ENCODE measurements at regions not wholly inside any gene's neighbourhood (a gene's known extent, or its start where the extent isn't known, plus 50 kb on each side); places are given as distances from the start of the nearest gene placed in this dataset.
"Not testable (repeated sequence)": the region's sequence is repeated elsewhere in the genome, so short reads cannot be mapped to it uniquely, and the experiment has no call there.

DNA sequence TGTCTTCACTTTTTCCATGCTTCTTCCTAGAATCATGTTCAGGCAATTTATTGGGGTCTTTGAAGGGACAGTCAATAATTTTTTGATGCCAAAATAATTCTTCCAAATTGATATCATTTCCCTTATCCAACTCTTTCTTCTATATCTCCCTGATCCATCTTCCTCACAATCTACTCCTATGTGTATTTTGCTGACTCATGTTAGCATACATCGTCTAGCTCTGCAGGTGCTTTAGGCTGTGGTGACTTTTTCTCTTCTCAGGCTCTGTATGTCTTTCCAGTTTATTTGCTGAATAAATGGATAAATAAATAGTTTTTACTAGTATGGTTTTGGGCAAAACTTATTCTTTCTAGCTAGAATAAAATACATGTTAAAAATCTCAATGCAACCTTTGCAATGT is 1650.9 kb upstream of the TMEFF2 start:
- no peak for DNase-seq (ENCODE audit: low spot score)
- no peak for ATAC-seq

DNA sequence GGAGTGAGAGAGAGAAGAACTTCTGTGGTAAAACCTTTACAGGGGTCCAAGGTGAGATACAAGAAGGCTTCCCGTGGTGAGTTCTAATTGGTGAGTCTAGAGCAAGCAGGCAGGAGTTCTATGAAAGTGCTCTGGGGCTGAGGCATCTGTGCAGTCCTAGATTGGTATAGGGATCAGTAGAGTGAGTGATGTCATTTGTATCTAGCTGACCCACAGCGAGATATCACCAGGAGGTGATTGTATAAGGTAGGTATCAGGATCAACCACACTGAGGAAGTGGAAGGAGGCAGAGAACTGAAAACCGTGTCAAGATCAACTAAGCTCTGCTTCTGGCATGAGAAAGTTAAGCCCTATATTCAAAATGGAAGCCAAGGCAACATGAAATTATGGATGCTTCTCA is 1648.9 kb upstream of the TMEFF2 start:
- ATAC-seq: no peak
- no peak for DNase-seq (ENCODE audit: low spot score)

DNA sequence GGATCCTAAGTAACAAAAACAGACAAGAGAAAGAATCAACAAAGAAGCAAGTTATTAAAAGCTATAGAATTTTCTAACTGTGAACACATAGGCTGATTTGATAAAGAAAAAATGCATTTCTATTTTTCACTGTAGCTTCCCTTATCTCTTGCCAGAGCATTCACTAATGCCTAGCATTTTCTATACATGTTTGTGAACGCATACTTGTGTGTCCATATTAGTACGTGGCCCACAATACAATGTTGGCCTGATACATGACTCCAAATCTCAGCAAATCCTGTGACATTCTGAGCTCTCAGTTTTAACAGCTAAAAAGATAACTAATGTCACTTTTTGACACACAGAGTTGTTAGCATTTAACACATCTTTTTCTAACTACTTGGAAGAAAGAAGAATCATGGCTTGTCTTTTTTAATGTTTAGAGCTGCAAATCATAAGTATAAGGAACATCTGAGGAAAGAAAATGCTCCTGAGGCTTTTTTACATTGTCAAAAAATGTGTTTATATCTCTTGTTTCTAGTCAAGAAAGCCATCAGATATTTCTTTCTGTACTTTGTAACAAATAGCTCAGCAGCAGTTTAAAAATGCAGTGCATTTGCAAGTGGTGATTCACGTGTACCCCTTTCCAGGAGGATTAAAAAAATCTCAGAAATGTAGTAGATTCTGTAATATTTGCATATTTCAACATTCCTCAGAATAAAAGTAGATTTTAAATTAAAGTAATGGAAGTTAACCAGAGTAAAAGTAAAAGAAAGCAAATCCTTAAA is 1646.8 kb upstream of the TMEFF2 start:
- DNase-seq (ENCODE audit: low spot score) (no peak), ATAC-seq (no peak)

DNA sequence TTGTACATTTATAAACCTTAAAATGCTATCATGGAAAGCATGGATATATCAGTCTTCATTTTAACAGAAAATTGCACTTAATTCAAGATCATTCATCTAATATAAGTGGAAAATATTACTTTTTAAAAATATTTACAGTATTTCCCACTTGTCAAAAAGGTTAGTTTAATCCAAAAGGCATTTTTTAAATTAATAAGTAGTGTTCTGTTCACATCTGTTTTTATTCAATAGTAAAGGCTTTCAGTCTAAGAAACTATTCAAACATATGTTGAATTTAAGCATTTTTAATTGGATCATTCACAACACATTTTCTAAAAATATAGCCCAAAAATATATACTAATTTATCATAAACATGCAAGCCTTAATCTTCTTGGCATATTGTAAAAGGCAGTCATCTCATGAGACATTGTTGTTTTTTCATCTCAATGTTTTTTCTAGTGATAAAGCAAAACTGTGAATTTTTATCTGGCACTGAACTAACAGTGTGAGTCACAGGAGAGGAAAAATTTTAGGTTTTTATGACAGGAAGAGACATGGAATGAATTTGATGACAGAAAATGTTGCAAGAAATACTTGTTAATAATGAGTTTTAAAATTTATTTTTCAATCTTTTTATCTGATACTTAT is 1642.5 kb upstream of the TMEFF2 start:
- DNase-seq (ENCODE audit: low spot score): no peak
- ATAC-seq: no peak

DNA sequence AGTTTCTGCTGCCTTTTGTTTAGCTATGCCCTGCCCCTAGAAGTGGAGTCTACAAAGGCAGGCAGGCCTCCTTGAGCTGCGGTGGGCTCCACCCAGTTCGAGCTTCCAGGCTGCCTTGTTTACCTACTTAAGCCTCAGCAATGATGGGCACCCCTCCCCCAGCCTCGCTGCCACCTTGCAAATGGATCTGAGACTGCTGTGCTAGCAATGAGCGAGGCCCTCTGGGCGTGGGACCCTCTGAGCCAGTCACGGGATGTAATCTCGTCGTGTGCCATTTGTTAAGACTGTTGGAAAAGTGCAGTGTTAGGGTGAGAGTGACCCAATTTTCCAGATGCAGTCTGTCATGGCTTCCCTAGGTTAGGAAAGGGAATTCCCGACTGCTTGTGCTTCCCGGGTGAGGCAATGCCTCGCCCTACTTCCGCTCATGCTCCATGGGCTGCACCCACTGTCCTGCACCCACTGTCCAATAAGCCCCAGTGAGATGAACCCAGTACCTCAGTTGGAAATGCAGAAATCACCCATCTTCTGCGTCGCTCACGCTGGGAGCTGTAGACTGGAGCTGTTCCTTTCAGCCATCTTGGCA is 1641.8 kb upstream of the TMEFF2 start:
- not testable (repeated sequence) for ATAC-seq

DNA sequence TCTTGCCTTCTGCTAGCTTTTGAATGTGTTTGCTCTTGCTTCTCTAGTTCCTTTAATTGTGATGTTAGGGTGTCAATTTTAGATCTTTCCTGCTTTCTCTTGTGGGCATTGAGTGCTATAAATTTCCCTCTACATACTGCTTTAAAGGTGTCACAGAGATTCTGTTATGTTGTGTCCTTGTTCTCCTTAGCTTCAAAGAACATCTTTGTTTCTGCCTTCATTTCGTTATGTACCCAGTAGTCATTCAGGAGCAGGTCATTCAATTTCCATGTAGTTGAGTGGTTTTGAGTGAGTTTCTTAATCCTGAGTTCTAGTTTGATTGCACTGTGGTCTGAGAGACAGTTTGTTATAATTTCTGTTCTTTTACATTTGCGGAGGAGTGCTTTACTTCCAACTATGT is 1639.2 kb upstream of the TMEFF2 start:
- not testable (repeated sequence) for DNase-seq (ENCODE audit: low spot score); ATAC-seq

More for the DNA sequence above, 1641.8 kb upstream of the TMEFF2 start:
- DNase-seq (ENCODE audit: low spot score): not testable (repeated sequence)

DNA sequence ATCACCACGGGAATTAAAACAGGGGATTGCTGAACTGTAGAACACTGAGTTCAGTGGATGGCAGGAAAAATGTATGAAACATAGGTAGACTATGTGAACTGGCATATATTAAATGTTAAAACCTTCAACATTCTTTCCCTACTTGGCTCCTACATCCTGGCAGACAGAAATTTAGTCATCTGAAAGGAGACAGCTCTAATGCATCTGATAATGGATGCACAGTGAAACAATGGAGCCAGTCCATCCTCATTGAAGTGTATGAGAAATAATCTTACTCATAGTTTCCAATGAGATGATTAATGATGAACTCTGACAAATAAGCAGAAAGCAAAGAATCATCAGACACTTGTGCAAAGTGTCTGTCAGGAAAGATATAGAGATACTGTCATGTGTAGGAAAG is 1629.7 kb upstream of the TMEFF2 start:
- ATAC-seq: no peak
- DNase-seq (ENCODE audit: low spot score): no peak

DNA sequence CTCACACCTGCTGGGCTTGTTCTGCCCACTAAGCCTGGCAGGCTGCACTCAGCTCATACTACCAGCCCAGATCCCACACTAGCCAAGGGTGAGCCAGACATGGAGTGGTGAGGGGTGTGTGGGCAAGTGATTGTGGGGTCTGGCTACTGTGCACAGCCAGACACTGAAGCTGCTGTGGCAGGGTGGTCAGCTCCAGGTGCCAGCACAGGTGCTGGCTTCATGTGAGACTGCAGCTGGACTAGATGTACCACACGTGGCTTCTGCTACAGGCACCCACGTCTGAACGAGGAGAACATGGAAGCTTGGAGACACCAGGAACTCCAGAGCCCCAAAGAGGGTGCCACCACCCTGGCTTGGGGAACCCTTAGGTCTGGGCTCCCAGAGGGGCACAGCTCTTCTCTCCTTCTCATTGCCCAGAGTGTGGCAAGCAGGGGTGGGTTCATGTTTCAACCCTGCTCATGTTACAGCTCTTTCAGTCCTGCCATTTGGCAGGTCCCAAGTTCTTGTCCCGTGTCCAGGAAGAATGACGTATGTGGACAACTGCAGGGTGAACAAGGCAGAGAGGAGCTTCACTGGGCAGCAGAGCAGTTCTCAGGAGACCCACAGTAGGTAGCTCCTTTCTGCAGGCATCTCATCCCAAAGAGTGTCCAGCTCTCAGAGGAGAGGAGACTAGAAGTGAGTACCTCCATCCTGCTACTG is 1624.2 kb upstream of the TMEFF2 start:
- no peak for DNase-seq (ENCODE audit: low spot score)
- ATAC-seq: no peak

DNA sequence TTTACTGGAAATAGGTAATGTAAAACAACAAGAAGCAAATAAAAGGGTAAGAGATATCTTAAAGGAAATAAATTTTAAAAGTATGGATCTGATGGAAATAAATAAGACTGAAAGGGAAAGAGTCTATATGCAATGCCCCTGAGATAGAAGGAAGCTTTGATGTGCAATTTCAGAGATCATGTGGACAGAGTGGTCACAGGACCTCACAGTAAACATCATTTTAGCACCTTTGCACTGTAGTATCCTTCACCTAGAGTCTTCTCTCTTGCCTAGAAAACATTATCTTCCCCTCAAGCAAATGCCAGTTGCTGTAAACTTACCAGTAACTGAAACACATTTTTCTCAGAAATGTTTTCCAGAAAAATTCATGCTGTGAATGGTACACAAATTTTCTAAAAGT is 1621.3 kb upstream of the TMEFF2 start:
- DNase-seq (ENCODE audit: low spot score) (no peak), ATAC-seq (no peak)

DNA sequence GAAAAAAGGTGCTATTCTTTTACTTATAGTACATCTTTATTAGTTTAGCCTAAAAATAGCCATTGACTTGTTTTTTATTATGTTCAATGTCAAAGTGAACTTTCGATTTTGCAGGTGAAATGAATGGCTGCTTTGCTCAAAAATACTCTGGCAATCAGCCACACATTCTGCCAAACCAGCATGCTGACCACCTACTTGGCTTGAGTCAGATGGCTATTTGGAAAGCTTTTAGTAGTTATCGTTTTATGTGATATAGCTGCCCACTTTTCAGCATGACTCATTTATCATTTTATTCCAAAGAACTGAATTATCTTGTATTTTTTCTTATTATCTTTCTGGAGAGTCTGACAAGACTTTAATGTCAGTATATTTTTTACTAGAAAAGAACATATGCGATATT is 1615.8 kb upstream of the TMEFF2 start:
- DNase-seq (ENCODE audit: low spot score) (no peak), ATAC-seq (no peak)

DNA sequence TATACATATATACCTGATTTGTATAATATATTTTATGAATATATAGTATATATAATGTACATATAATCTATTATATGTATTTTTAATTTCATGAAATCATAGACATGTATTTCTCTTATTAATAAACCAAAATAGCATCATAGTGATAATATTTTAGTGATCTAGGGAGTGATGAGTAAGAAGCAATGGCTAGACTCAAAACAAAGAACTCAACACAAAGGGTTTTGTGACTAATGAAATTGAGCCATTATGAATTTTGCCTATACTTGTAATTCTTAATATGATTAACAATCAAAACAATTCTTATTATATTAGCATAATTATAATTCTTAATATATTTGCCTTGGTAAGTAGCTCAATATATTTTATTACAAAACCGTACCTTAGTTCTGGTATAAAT is 1614.1 kb upstream of the TMEFF2 start:
- no peak for DNase-seq (ENCODE audit: low spot score)
- ATAC-seq: no peak

DNA sequence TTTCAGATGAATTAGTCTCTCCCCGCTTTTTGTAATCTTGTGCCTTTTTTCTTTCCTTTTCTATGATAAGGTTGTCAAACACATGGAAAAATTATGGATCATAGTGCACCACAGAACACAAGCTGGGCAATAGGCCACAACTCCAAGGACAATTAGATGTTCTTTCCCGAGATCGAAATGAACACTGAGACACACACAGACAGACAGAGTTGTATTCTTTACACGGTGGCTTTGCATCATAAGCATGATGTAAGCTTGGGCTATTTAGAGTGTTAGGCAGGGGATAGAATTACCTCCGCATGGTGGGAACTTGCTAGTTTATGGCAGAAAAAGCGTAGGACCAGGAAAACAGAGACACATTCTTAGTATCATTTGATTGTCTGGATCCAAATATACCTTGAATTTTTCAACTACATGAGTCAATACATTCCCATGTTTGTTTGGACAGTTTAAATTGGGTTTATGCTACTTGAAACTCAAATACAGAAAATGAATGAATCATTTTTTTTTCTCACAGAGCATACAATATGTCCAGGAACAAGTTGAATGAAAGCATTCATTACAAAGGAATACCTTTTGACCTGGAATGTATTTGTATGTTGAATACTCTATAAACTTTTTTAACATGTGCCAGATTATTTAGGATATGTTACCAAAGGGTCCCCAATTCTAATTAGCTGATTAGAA is 1611.5 kb upstream of the TMEFF2 start:
- DNase-seq (ENCODE audit: low spot score) (no peak), ATAC-seq (no peak)

DNA sequence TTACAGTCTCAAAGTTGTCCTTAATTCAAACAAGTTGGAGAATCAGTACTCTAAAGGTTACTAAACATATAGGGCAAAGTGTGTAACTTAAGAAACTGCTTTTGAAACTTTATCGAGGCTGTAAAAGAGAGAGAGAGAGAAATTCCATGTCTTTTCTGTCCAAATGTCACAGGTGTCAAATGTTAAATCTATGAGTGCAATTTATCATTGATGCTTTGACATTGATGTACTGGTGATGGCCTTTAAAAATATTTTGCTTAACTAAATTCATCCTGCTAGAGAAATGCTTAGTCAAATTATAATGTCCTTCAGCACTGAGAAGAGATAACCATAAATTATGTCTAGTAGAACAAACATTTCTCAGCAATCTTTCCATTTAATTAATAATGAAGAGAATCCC is 1602.1 kb upstream of the TMEFF2 start:
- DNase-seq (ENCODE audit: low spot score) (no peak), ATAC-seq (no peak)

DNA sequence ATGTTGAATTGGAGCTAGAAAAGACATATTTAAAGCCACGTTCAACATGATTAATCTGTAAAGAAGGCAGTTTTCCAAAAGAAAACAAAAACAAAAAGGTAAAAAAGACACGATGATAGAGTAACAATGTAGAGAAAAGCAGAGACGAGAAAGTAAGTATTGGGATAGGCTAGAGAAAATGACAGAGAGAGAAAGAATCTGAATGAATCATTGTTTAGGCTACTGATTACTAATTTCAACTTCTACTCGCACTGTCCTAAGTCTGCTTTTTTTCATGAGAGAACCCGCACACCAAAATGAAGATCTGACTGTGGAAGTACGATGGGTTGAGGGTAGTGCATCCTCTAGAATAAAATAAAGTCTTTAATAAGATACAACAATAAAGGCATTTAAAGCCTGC is 1599.2 kb upstream of the TMEFF2 start:
- DNase-seq (ENCODE audit: low spot score) (no peak), ATAC-seq (no peak)

DNA sequence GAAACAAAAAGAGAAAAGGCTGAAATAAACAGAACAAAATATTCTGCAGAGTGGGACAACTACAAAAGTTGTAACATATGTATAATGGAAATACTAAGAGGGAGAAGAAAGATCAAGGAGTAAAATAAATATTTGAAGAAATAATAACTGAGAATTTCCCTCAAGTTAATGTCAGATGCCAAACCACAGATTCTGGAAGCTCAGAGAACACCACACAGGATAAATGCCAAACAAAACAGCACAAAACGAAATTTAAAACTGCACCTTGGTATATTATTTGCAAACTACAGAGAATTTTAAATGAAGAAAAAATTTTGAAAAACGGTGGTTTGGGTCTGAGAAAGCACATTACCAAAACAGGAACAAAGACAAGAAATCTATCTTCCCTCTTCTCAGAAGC is 1588.9 kb upstream of the TMEFF2 start:
- ATAC-seq: no peak
- DNase-seq (ENCODE audit: low spot score): no peak

DNA sequence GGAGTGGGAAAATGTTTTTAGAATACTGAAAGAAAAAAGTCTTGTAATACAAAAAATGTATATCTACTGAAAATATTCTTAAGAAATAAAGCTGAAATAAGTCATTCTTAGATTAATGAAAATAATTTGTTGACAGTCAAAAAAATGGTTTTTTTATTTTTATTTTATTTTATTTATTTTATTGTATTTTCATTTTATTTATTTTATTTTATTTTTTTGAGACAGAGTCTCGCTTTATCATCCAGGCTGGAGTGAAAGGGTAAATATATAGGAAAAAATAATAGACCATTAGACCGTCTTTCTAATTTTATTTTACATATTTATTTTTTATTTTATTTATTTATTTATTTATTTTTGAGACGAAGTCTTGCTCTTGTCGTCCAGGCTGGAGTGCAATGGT is 1583.6 kb upstream of the TMEFF2 start:
- DNase-seq (ENCODE audit: low spot score) (no peak), ATAC-seq (no peak)

DNA sequence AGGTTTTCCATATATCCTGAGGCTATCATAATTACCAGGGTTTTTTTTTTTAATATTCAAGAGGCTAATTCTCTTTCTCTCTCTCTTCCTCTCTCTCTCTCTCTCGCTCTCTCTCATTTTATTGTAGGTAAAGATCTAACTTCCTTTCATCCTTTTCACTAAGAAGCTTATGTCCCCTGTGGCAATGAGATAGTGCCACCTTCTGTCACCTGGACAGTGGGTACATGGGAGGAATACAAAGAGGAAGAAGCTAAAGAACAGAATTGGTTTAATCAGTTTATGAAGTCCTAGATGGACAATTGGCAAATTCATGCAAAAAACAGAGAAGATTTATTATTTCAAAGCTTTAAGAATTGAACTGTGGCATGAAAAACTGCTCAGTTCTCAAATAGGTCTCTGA is 1582.3 kb upstream of the TMEFF2 start:
- DNase-seq (ENCODE audit: low spot score) (no peak), ATAC-seq (no peak)

DNA sequence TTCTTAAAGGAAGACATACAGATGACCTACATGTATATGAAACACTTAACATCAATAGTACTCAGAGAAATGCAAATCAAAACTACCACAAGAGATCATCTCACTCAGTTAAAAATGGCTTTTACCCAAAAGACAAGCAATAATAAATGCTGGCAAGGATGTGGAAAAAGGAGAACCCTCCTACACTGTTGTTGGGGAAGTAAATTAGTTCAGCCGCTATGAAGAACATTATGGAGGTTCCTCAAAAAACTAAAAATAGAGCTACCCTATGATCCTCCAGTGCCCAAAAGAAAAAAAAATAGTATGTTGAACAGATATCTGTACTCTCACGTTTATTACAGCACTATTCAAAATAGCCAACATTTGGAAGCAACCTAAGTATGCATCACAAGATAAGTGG is 1579.4 kb upstream of the TMEFF2 start:
- no peak for ATAC-seq
- DNase-seq (ENCODE audit: low spot score): no peak

DNA sequence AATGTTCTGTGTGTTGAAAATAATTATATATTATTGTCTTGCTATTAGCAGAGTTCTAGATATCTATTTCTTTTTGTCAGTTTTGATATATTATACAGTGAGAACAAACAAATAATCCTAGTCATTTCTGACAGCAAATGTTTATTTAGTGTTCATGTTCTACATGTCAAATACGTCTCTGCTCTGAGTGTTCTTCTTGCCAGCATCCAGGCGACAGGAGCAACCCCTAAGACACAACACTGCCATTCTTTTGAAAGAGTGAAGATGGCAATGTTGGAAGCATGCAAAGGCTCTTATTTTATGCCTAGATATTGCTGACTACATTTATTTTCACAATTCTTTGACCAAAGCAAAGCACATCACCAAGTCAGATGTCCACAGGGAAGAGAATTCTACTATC is 1556.6 kb upstream of the TMEFF2 start:
- DNase-seq (ENCODE audit: low spot score): no peak
- ATAC-seq: no peak

DNA sequence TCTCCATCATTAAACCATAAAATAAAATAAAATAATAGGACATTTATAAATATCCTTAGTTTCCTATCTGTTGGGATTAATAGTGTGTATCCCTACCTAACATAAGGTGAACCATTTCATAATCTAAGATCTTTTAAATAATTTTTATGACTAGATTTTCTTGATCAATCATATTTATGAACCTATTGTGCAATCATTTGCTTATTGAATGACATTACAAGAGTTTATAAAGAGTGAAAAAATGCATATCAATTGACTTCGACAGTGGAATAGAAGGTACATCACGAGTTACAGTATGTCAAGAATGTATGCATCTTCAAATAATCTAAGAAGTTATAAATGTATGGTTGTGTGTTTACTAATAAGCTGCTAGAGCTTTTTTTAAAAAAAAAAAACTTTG is 1554.8 kb upstream of the TMEFF2 start:
- ATAC-seq (no peak), DNase-seq (ENCODE audit: low spot score) (no peak)

DNA sequence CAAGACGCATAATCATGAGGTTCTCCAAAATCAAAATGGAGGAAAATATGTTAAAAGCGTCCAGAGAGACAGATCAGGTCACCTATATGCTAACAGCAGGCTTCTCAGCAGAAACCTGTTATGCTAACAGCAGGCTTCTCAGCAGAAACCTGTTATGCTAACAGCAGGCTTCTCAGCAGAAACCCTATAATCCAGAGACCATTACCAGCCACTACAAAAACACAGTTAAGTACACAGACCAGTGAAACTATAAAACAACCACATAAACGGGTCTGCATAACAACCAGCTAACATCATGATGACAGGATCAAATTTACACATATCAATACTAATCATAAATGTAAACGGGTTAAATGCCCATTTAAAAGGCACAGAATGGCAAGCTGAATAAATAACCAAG is 1548.4 kb upstream of the TMEFF2 start:
- ATAC-seq (no peak), DNase-seq (ENCODE audit: low spot score) (no peak)
